Neutrophil (primary cell): ENCODE measurements at regions not wholly inside any gene's neighbourhood (a gene's known extent, or its start where the extent isn't known, plus 50 kb on each side); places are given as distances from the start of the nearest gene placed in this dataset.

Experiments used
- H3K27ac ChIP-seq: fragments of 200-600 bp; sonication (generic); 2 replicates; pipeline ENCODE4 v1.5.1; 2016; ENCODE audit warnings: mild to moderate bottlenecking, moderate library complexity
- H3K27me3 ChIP-seq: fragments of 200-600 bp; sonication (generic); 2 replicates; pipeline ENCODE4 v1.6.0; 2016; ENCODE audit warnings: mild to moderate bottlenecking
- H3K36me3 ChIP-seq: fragments of 200-600 bp; sonication (generic); 2 replicates; pipeline ENCODE4 v1.5.1; 2017
- H3K4me1 ChIP-seq, 2 experiments: fragments of 200-600 bp in 1 of 2; sonication (generic) in 1 of 2; 1 replicate in 1 of 2; 2 replicates in 1 of 2; pipeline versions ENCODE4 v1.5.1 to v1.6.1; 2013 to 2016; ENCODE audit warnings: low read depth in 1 of 2, low read length in 1 of 2, mild to moderate bottlenecking in 1 of 2, moderate library complexity in 1 of 2; ENCODE audit not compliant: control insufficient read depth in 1 of 2, insufficient read depth in 1 of 2
- H3K4me3 ChIP-seq, 2 experiments: fragments of 200-600 bp in 1 of 2; sonication (generic) in 1 of 2; 1 replicate in 1 of 2; 2 replicates in 1 of 2; pipeline ENCODE4 v1.5.1; 2013 to 2016; ENCODE audit warnings: low read depth in 1 of 2, low read length in 1 of 2, mild to moderate bottlenecking in 1 of 2, moderate library complexity in 1 of 2
- H3K9me3 ChIP-seq: fragments of 200-600 bp; sonication (generic); 2 replicates; pipeline ENCODE4 v1.5.1; 2016
- TF ChIP-seq, protein P1 (sequence below): fragments of 200-600 bp; sonication (generic); IDR thresholded peaks from 2 replicates; pipeline ENCODE4 v1.5.1; 2016; ENCODE audit warnings: antibody characterized with exemption

DNA sequence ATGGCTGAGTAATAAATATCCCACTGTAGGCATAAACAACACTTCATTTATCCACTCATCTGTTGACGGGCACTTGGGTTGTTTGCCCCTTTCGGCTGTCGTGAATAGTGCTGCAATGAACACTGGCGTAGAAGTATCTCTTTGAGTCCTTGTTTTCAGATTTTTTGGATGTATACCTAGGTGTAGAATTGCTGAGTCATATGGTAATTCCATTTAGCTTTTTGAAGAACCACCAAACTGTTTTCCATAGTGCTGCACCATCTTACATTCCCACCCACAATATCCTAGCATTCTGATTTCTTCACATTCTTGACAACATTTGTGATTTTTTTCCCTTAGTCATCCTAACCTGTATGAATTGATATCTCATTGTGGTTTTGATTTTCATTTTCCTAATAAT lies 109.0 kb downstream of the NXNL2 start:
- TF ChIP-seq, protein P1, sequence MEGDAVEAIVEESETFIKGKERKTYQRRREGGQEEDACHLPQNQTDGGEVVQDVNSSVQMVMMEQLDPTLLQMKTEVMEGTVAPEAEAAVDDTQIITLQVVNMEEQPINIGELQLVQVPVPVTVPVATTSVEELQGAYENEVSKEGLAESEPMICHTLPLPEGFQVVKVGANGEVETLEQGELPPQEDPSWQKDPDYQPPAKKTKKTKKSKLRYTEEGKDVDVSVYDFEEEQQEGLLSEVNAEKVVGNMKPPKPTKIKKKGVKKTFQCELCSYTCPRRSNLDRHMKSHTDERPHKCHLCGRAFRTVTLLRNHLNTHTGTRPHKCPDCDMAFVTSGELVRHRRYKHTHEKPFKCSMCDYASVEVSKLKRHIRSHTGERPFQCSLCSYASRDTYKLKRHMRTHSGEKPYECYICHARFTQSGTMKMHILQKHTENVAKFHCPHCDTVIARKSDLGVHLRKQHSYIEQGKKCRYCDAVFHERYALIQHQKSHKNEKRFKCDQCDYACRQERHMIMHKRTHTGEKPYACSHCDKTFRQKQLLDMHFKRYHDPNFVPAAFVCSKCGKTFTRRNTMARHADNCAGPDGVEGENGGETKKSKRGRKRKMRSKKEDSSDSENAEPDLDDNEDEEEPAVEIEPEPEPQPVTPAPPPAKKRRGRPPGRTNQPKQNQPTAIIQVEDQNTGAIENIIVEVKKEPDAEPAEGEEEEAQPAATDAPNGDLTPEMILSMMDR: no peak
- no peak overlapping the region for H3K27ac ChIP-seq
- H3K4me1 ChIP-seq: no peaks in the 10 kb centered on the region
- H3K9me3 ChIP-seq: no peaks in the 10 kb centered on the region
- H3K27me3 ChIP-seq: no peaks in the 10 kb centered on the region
- no peak overlapping the region for H3K4me3 ChIP-seq
- no peaks in the 10 kb centered on the region for H3K36me3 ChIP-seq

DNA sequence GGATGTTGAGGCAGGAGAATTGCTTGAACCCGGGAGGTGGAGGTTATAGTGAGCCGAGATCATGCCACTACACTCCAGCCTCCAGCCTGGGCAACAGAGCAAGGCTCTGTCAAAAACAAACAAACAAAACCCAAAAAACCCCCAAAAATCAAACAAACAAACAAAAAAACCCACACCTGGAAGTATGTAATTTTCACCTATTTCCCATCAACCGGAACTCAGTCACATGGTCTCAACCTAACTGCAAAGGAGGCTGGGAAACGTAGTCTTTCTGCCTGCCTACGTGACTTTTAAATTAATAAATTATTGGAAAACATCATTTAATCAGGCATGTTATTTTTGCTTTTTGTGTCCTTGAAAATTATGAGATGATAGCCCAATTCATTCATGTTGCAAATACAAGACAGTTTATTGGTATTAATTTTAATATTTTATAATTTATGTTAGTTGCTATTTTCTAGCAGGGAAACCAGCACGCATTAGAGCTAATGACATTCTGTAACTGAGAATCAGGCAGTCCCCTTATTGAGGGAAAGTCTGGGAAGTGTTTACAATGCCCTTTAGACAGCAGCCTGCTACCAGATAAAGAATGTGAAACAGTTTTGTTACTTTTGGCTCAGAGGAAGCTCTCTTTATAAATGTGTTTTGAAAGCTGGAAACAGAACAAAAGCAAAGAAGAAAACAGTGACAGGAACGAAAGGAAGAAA lies 110.3 kb downstream of the NXNL2 start:
- H3K27me3 ChIP-seq: no peaks in the 10 kb centered on the region
- no peaks in the 10 kb centered on the region for H3K36me3 ChIP-seq
- no peaks in the 10 kb centered on the region for H3K4me1 ChIP-seq
- H3K9me3 ChIP-seq: no peaks in the 10 kb centered on the region
- H3K4me3 ChIP-seq: no peak overlapping the region
- TF ChIP-seq, protein P1: no peak
- no peak overlapping the region for H3K27ac ChIP-seq

DNA sequence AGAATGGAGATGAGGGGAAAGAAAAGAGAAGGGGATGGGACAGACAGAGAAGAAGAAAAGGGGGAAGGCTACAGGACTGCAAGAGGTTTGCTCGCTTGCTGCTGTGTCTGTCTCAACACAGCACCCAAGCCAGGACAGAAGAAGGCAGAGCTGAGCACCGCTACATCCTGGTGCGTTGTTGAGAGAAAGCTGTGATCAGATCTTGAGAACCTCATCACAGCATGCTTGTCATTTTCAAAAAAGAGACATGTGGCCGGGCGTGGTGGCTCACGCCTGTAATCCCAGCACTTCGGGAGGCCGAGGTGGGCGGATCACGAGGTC lies 110.9 kb downstream of the NXNL2 start:
- Histone ChIP-seq H3K4me1 (no peaks in the 10 kb centered on the region), H3K27ac (no peak overlapping the region), H3K27me3 (no peaks in the 10 kb centered on the region), H3K4me3 (no peak overlapping the region), H3K9me3 (no peaks in the 10 kb centered on the region), H3K36me3 (no peaks in the 10 kb centered on the region)
- TF ChIP-seq, protein P1: no peak

- no peak overlapping the region for H3K4me3 ChIP-seq
- TF ChIP-seq, protein P1: no peak
- no peak overlapping the region for H3K27ac ChIP-seq
- H3K9me3 ChIP-seq: no peaks in the 10 kb centered on the region
- no peaks in the 10 kb centered on the region for H3K36me3 ChIP-seq
- H3K4me1 ChIP-seq: no peaks in the 10 kb centered on the region
- H3K27me3 ChIP-seq: no peaks in the 10 kb centered on the region
These were observed 111.7 kb downstream of the NXNL2 start for GRCh38 chr9:88646539-88647300.

DNA sequence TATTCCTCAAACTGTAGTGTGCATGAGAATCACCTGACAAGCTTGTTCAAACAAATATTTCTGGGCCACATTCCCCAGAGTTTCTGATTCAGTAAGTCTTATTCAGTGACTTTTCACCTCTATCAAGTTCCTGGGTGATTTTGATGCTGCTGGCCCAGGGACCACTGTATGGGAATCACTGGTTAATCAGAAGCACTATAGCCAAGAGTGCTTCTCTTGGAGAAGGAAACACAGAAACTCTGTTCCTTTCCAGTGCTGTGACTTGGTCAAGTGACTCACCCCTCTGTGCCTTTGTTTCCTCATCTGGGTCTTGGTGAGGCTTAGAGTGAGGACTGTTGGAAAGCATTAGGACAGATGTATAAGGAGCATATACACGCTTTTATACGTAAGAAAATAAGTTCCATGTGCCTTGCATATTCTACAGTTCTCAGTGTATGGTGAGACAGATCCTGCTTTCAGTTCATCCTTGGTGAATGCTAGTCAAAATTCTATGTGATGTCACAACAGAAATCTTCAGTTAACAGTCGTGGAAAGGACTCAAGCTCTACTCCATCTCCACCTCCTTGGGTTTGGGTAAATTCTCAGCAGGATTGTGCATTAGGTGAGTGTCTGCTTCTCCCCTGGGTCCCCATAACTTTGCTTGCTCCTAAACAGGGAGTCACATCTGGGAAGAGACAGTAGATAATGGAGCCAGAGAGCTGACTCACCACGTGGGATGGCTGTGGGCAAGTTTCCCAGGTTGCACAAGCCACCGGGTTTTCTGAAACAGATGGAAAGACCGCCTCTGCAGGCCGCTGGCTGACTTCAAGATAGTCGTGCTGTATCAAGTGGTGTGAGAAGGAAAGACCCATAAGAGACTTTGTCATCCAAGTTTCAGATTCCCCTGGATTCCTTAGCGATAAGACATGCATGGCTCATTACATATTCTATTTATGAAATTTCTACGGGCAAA lies 117.0 kb downstream of the NXNL2 start:
- TF ChIP-seq, protein P1: no peak
- no peak overlapping the region for H3K27ac ChIP-seq
- no peaks in the 10 kb centered on the region for H3K4me1 ChIP-seq
- H3K4me3 ChIP-seq: no peak overlapping the region
- H3K9me3 ChIP-seq: no peaks in the 10 kb centered on the region
- no peaks in the 10 kb centered on the region for H3K36me3 ChIP-seq
- H3K27me3 ChIP-seq: no peaks in the 10 kb centered on the region
